GM12801 (cell line): ENCODE measurements at regions not wholly inside any gene's neighbourhood (a gene's known extent, or its start where the extent isn't known, plus 50 kb on each side); places are given as distances from the start of the nearest gene placed in this dataset.

Experiments
- CTCF ChIP-seq: IDR thresholded peaks from one replicate; pipeline ENCODE4 v1.5.1; 2011; ENCODE audit warnings: control low read depth; ENCODE audit not compliant: insufficient read length; ENCODE audit errors: extremely low read depth

DNA sequence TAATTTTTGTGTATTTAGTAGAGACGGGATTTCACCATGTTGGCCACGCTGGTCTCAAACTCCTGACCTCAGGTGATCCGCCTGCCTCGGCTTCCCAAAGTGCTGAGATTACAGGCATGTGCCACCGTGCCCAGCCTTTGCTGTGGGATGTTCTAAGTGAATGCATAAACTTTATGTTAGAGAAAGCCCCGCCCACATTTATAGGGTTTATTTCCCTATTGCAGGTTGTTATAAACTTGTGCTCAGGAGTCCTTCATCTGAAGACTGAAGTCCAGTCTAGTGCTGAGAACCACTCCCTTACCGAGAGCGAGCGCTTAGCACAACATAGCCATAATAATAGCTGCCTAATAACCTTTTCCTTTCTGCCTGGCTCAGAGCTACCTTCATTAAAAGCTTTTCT lies 75.4 kb upstream of the ZNF217 start:
- TF ChIP-seq CTCF = no peak

DNA sequence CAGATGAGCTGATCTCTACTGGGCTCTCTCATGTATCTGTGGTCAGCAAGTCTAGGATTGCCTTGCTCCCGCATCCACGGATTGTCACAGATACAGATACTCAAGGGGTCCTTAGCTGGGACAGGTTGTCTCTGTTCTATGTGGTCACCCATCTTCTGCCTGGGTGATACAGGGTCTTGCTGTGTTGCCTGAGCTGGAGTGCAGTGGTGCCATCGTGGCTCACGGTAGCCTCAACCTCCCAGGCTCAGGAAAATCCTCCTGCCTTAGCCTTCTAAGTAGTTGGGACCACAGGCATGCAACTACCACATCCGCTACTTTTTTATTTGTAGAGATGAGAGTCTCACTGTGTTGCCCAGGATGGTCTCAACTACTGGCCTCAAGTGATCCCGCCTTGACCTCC lies 72.5 kb upstream of the ZNF217 start:
- TF ChIP-seq CTCF = no peak

GRCh38 chr20:53664121-53664520 lies 70.5 kb upstream of the ZNF217 start:
- no peak for TF ChIP-seq CTCF

- no peak for TF ChIP-seq CTCF
These were observed 69.0 kb upstream of the ZNF217 start for GRCh38 chr20:53662595-53662994.

DNA sequence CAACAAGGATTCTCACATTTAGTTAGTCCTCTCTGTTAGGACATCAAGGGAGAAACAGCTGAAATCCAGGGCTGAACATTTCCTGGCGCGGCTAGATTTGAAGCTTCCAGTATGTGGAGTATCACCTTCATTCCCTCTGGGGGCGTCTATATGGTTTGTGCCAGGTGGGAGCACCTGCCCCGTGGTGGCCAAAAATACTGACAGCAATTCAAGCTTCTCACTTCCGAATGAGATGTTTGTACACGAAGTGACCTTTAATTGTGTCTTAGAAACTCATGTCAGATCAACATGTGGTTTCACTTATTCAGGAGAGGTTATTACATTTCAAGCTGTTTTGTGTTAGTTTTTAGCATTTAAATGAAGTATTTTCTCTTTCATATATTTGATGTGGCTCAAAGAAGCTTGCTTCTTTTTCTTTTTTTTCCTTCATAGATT lies 67.3 kb upstream of the ZNF217 start:
- TF ChIP-seq CTCF = no peak

GRCh38 chr20:53660078-53660909 lies 66.7 kb upstream of the ZNF217 start:
- TF ChIP-seq CTCF = no peak

DNA sequence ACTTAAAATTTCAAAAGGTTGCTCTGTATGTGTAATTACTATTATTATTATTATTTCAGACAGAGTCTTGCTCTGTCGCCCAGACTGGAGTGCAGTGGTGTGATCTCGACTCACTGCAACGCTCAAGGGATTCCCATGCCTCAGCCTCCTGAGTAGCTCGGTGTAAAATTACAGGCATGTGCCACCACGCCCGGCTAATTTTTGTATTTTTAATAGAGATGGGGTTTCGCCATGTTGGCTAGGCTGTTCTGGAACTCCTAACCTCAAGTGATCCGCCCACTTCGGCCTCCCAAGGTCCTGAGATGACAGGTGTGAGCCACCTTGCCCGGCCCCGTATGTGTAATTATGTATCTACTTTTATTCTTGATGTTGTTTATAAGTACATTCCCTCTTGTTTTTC lies 65.3 kb upstream of the ZNF217 start:
- no peak for TF ChIP-seq CTCF
